Activated naive CD4-positive, alpha-beta T cell treated with anti-CD3 and anti-CD28 coated beads, Interleukin-2, amount 10 ng/mL, durations not matched to agents 7 days and 5 days (primary cell): ENCODE measurements at regions not wholly inside any gene's neighbourhood (a gene's known extent, or its start where the extent isn't known, plus 50 kb on each side); places are given as distances from the start of the nearest gene placed in this dataset.
"Not testable (repeated sequence)": the region's sequence is repeated elsewhere in the genome, so short reads cannot be mapped to it uniquely, and the experiment has no call there.

Experiments
- CTCF ChIA-PET: fragments of 350-600 bp; sonication (Branson Sonifier 250); formaldehyde crosslinking; loops from one replicate; lab custom pipeline; 2021; ENCODE audit warnings: antibody characterized with exemption; lab: Charles Lee
- DNase-seq: peaks from one replicate; pipeline ENCODE4 v3.0.0-alpha.2; 2020
- H3K27ac Mint-ChIP-seq: one replicate; pipeline ENCODE4 v1.8.0; 2021; ENCODE audit warnings: mild to moderate bottlenecking, moderate library complexity, mixed read lengths
- H3K27me3 Mint-ChIP-seq: one replicate; pipeline ENCODE4 v1.8.0; 2021; ENCODE audit warnings: mild to moderate bottlenecking, mixed read lengths
- H3K36me3 Mint-ChIP-seq: one replicate; pipeline ENCODE4 v1.8.0; 2021; ENCODE audit warnings: mixed read lengths
- H3K4me1 Mint-ChIP-seq: one replicate; pipeline ENCODE4 v1.8.0; 2021; ENCODE audit warnings: mixed read lengths
- H3K4me3 Mint-ChIP-seq: one replicate; pipeline ENCODE4 v1.8.0; 2021; ENCODE audit warnings: mild to moderate bottlenecking, moderate library complexity, mixed read lengths
- H3K9me3 Mint-ChIP-seq: one replicate; pipeline ENCODE4 v1.8.0; 2021; ENCODE audit warnings: mixed read lengths

DNA sequence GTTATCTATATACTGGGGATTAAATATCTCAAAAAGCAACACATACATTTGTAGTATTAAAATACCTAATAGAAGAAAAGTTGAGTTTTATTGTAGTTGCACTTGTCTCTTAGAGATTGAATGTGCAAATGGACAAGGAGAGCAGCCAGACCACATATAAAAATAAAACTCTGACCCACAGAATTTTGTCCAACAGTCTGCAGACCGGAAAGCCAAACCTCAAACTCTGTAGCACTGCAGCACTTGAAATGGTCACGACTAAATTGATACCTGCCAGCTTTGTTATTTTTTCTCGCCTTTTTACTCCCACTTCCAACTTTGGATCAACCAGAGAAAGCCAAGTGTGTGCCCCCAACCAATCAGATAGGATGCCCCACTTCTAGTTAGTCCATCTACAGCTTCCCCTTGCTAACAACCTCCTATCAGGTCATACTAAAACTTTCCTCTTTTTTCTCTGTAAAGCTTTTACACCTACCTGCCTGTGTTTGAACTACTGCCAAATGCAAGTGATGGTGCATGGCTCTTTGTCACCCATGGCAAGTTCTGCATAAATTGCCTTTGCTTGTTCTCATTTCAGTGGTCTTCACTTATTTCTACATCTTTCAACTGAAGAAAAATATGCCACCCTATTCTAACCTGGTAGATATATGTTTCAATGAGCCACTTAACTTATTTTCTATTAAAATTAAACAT is 1250.7 kb upstream of the SPRY2 start:
- Mint-ChIP-seq H3K36me3 (no peaks in the 10 kb centered on the region), H3K4me3 (no peak overlapping the region), H3K4me1 (no peaks in the 10 kb centered on the region), H3K27ac (no peak overlapping the region), H3K9me3 (no peaks in the 10 kb centered on the region), H3K27me3 (no peaks in the 10 kb centered on the region)
- CTCF ChIA-PET, result no interaction called here
- no peak for DNase-seq

DNA sequence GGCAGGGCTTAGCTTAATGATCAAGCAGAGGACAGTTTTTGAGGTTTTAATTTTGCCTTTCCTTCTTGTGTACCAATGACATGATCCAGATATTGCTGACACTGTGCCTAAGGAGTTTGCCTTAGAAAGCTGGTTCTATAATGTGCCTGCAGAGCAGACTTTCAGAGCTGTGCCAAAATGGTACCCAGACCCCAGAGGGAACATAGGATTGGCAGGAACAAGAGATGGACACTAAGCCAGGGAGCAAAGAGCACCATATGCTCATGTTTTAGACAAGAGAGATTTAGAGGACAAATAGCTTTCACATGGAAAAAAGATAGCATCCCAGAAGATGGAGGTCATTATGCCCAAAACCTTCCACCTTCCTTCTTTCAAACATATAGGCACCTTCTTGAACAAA is 1241.5 kb upstream of the SPRY2 start:
- no peaks in the 10 kb centered on the region for H3K36me3 Mint-ChIP-seq
- no peaks in the 10 kb centered on the region for H3K4me1 Mint-ChIP-seq
- no peak overlapping the region for H3K27ac Mint-ChIP-seq
- H3K27me3 Mint-ChIP-seq, result no peaks in the 10 kb centered on the region
- CTCF ChIA-PET, result no interaction called here
- H3K9me3 Mint-ChIP-seq, result peaks cover 6% of the 10 kb centered on the region
- DNase-seq, result no peak
- no peak overlapping the region for H3K4me3 Mint-ChIP-seq

- DNase-seq, result no peak
- Mint-ChIP-seq H3K27me3 (no peaks in the 10 kb centered on the region), H3K4me1 (no peaks in the 10 kb centered on the region), H3K4me3 (no peak overlapping the region), H3K27ac (no peak overlapping the region), H3K9me3 (peaks cover 10% of the 10 kb centered on the region), H3K36me3 (no peaks in the 10 kb centered on the region)
- CTCF ChIA-PET, result no interaction called here
These were observed 1236.8 kb upstream of the SPRY2 start for GRCh38 chr13:81577601-81578195.

DNA sequence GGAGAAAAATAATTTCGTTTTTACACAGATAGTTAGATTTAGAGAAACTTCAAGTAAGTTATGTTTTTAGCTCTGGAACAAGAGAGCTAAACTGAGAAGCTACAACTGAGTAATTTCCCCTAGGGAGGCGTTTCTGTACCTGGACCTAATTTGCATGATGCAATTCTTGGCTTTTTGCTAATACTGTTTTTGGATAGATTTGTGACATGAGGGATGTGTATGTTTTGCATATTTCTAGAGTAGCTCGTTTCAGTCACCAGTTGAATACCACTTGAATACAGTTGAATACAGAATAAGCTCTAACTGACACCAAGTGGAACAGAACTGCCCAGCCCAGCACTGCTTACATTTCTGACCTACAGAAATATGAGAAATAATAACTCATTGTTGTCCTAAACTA is 1227.9 kb upstream of the SPRY2 start:
- Mint-ChIP-seq H3K4me3 (no peak overlapping the region), H3K4me1 (no peaks in the 10 kb centered on the region), H3K9me3 (peaks cover 2% of the 10 kb centered on the region), H3K27me3 (no peaks in the 10 kb centered on the region), H3K36me3 (no peaks in the 10 kb centered on the region), H3K27ac (no peak overlapping the region)
- CTCF ChIA-PET, result no interaction called here
- no peak for DNase-seq

DNA sequence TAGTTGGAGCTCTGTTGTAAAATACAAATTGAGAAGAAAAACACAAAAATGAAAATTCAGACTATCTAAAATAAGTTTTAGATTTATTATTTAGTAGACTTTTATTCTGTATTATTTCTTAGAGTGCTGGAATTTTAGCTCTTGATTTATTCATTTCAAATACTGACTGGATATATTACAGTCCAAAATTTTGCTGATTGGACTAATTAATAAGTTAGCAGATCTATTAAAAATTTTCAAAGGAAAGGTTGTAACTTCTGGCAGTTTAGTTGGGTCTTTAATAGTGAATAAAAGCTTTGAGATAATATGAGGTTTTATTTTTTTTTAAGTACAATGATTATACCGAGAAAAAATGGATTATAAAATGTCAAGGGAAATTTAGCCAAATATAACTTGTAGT is 1224.9 kb upstream of the SPRY2 start:
- Mint-ChIP-seq H3K9me3 (peaks cover 2% of the 10 kb centered on the region), H3K4me3 (no peak overlapping the region), H3K27me3 (no peaks in the 10 kb centered on the region), H3K4me1 (no peaks in the 10 kb centered on the region), H3K36me3 (no peaks in the 10 kb centered on the region), H3K27ac (no peak overlapping the region)
- DNase-seq, result no peak
- CTCF ChIA-PET, result no interaction called here

DNA sequence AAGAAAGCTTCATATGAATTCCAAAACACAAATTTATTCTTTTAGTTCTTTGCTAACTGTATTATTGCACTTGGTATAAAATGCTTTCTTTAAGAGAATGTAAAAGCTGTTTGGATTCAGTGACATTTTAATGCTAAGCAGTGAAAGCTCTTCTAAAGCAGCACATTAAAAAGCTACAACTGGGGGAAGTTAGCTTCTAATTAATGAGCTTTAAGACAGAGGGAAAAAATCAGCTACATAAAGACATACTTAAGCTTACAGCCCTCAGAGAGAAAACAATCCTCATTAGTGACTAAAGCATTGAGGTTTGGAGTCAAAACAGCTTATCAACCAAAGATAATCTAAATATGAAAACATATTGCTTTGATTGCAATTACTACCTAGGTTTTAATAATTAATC is 1222.2 kb upstream of the SPRY2 start:
- Mint-ChIP-seq H3K27ac (no peak overlapping the region), H3K4me3 (no peak overlapping the region), H3K4me1 (no peaks in the 10 kb centered on the region), H3K36me3 (no peaks in the 10 kb centered on the region), H3K9me3 (no peaks in the 10 kb centered on the region), H3K27me3 (no peaks in the 10 kb centered on the region)
- CTCF ChIA-PET, result no interaction called here
- no peak for DNase-seq

DNA sequence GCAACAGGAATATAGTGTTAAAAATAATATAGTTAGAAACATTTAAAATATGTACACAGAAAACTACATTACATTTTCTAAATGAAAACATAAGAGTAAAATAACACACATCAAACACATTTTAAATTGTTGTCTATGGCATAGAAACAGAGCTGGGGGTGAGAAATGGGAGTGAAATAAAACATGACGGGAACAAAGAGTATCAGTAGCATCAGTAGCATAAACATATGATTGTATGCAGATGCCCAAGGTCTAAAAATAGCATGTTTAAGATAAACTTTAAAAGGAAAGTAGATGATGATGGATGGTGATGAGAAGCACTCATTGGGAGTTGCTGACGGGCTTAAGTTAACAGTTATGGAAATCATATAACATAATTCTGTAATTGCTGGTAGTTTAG is 1221.7 kb upstream of the SPRY2 start:
- Mint-ChIP-seq H3K27ac (no peak overlapping the region), H3K27me3 (no peaks in the 10 kb centered on the region), H3K4me3 (no peak overlapping the region), H3K9me3 (no peaks in the 10 kb centered on the region), H3K36me3 (no peaks in the 10 kb centered on the region), H3K4me1 (no peaks in the 10 kb centered on the region)
- DNase-seq, result no peak
- CTCF ChIA-PET, result no interaction called here

GRCh38 chr13:81551036-81551435 is 1210.1 kb upstream of the SPRY2 start:
- CTCF ChIA-PET, result no interaction called here
- no peak overlapping the region for H3K27ac Mint-ChIP-seq
- no peak overlapping the region for H3K4me3 Mint-ChIP-seq
- no peaks in the 10 kb centered on the region for H3K4me1 Mint-ChIP-seq
- H3K27me3 Mint-ChIP-seq, result no peaks in the 10 kb centered on the region
- H3K9me3 Mint-ChIP-seq, result peaks cover 21% of the 10 kb centered on the region
- DNase-seq, result no peak
- no peaks in the 10 kb centered on the region for H3K36me3 Mint-ChIP-seq

- CTCF ChIA-PET, DNase-seq, H3K36me3 Mint-ChIP-seq: not testable (repeated sequence)
These were observed 1205.4 kb upstream of the SPRY2 start for GRCh38 chr13:81546294-81546693.

GRCh38 chr13:81540777-81541176 is 1199.9 kb upstream of the SPRY2 start:
- no peaks in the 10 kb centered on the region for H3K27me3 Mint-ChIP-seq
- H3K36me3 Mint-ChIP-seq, result no peaks in the 10 kb centered on the region
- no peak overlapping the region for H3K4me3 Mint-ChIP-seq
- no peaks in the 10 kb centered on the region for H3K4me1 Mint-ChIP-seq
- no peak for DNase-seq
- H3K9me3 Mint-ChIP-seq, result peaks cover 11% of the 10 kb centered on the region
- no peak overlapping the region for H3K27ac Mint-ChIP-seq
- CTCF ChIA-PET, result interaction anchor here (0.5 kb wide), 1 partner anchor 309 kb away, joined by 3 read pairs; no protein-coding TSS in a partner anchor

More at GRCh38 chr13:81546294-81546693, 1205.4 kb upstream of the SPRY2 start:
- not testable (repeated sequence) for H3K27me3 Mint-ChIP-seq, H3K4me1 Mint-ChIP-seq, H3K27ac Mint-ChIP-seq, H3K4me3 Mint-ChIP-seq
- peaks cover 22% of the 10 kb centered on the region for H3K9me3 Mint-ChIP-seq

DNA sequence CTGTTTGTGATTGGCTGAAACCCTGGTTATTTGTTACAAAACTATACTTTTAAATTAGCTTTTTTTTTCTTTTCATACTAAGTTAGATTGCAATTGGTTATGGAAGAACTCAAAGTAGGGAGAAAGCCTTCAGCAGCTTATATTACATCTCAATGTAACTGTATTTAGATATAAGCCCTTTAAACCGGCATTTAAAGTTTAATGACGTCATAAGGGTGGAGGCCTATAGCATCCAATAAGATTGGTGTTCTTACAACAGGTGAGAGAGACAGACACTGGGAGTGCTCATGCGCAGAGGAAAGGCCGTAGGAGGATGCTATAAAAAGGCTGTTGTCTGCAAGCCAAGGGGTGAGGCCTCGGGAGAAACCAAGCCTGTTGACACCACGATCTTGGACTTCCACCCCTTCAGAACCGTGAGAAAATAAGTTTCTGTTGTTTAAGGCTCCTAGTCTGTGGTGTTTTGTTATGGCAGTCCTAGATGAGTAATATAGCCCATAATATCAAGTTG is 1198.8 kb upstream of the SPRY2 start:
- no peak for DNase-seq

GRCh38 chr13:81498969-81499368 is 1158.0 kb upstream of the SPRY2 start:
- Mint-ChIP-seq H3K4me3 (no peak overlapping the region), H3K27ac (no peak overlapping the region), H3K36me3 (no peaks in the 10 kb centered on the region), H3K4me1 (no peaks in the 10 kb centered on the region), H3K9me3 (peaks cover 9% of the 10 kb centered on the region), H3K27me3 (no peaks in the 10 kb centered on the region)
- CTCF ChIA-PET, result no interaction called here
- no peak for DNase-seq

More for the DNA sequence above, 1198.8 kb upstream of the SPRY2 start:
- Mint-ChIP-seq H3K4me3 (no peak overlapping the region), H3K9me3 (peaks cover 7% of the 10 kb centered on the region), H3K27me3 (no peaks in the 10 kb centered on the region), H3K36me3 (no peaks in the 10 kb centered on the region), H3K4me1 (no peaks in the 10 kb centered on the region), H3K27ac (no peak overlapping the region)
- CTCF ChIA-PET, result no interaction called here

- no peaks in the 10 kb centered on the region for H3K36me3 Mint-ChIP-seq
- CTCF ChIA-PET, result no interaction called here
- no peak overlapping the region for H3K4me3 Mint-ChIP-seq
- no peak overlapping the region for H3K27ac Mint-ChIP-seq
- H3K9me3 Mint-ChIP-seq, result peaks cover 6% of the 10 kb centered on the region
- no peak for DNase-seq
- no peaks in the 10 kb centered on the region for H3K4me1 Mint-ChIP-seq
- no peaks in the 10 kb centered on the region for H3K27me3 Mint-ChIP-seq
These were observed 1152.2 kb upstream of the SPRY2 start for GRCh38 chr13:81493144-81493543.

DNA sequence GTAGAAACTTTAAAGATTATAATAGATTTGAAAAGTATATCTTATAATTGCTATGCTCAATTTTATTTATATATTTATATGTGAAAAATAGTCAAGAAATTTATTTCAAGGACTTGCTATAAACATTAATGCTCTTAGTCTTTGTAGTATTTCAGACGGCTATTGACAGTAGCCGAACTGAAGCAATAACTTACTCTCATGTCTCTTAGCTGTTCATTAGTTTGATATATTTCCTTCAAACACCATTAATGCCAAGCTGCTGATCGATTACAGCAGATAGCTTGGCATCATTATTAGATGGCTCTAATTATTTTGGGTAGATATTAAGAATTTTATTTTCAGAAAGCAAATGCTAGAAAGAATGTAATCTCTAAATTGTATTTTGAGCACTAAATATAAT is 1151.5 kb upstream of the SPRY2 start:
- Mint-ChIP-seq H3K36me3 (no peaks in the 10 kb centered on the region), H3K9me3 (peaks cover 6% of the 10 kb centered on the region), H3K27ac (no peak overlapping the region), H3K4me3 (no peak overlapping the region), H3K27me3 (no peaks in the 10 kb centered on the region), H3K4me1 (no peaks in the 10 kb centered on the region)
- CTCF ChIA-PET, result no interaction called here
- no peak for DNase-seq

- no peak overlapping the region for H3K4me3 Mint-ChIP-seq
- no peaks in the 10 kb centered on the region for H3K36me3 Mint-ChIP-seq
- CTCF ChIA-PET, result no interaction called here
- peaks cover 2% of the 10 kb centered on the region for H3K9me3 Mint-ChIP-seq
- no peaks in the 10 kb centered on the region for H3K27me3 Mint-ChIP-seq
- H3K4me1 Mint-ChIP-seq, result no peaks in the 10 kb centered on the region
- DNase-seq, result no peak
- H3K27ac Mint-ChIP-seq, result no peak overlapping the region
These were observed 1147.1 kb upstream of the SPRY2 start for GRCh38 chr13:81488021-81488420.
